ENCODE measurements at regions not wholly inside any gene's neighbourhood (a gene's known extent, or its start where the extent isn't known, plus 50 kb on each side); places are given as distances from the start of the nearest gene placed in this dataset.

- no peak for DNase-seq (ENCODE audit: low spot score)
Measured at GRCh38 chr1:219316066-219316465, 142.4 kb downstream of the LYPLAL1 start.

- no peak for DNase-seq (ENCODE audit: low spot score)
Measured at GRCh38 chr1:219313961-219314360, 140.3 kb downstream of the LYPLAL1 start.

DNA sequence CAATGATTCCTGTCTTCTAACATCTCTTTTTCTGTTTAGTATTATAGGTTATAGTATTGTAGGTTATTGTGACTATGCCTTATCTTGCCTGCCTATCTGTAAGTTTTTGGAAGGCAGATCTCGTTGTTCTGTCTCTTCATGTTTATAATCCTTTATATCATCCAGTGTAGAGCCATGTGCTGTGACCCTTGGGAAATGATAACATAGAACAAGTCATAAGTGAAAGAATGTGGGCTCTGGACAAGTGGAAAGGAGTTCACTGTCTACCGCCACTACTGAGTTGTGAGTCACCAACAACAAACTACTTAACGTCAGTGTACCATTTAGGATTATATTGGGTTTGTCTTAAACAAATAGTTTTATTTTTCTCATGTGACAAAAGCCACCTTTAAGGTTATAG, 139.3 kb downstream of the LYPLAL1 start:
- DNase-seq (ENCODE audit: low spot score), result no peak

- peak; percentile 14 for DNase-seq (ENCODE audit: low spot score)
Measured at GRCh38 chr1:219310181-219310728, 136.6 kb downstream of the LYPLAL1 start.

DNA sequence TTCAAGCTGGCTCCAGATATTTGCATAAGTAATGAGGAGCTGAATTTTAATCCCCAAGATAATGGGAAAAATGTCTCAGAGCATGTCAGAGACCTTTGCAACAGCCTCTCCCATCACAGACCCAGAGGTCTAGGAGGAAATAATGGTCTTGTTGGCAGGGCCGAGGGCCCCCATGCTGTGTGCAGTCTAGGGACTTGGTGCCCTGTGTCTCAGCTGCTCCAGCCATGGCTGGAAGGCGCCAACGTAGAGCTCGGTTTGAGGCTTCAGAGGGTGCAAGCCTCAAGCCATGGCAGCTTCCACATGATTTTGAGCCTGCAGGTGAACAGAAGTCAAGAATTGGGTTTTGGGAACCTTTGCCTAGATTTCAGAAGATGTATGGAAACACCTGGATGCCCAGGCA, 134.7 kb downstream of the LYPLAL1 start:
- DNase-seq (ENCODE audit: low spot score), result no peak

DNA sequence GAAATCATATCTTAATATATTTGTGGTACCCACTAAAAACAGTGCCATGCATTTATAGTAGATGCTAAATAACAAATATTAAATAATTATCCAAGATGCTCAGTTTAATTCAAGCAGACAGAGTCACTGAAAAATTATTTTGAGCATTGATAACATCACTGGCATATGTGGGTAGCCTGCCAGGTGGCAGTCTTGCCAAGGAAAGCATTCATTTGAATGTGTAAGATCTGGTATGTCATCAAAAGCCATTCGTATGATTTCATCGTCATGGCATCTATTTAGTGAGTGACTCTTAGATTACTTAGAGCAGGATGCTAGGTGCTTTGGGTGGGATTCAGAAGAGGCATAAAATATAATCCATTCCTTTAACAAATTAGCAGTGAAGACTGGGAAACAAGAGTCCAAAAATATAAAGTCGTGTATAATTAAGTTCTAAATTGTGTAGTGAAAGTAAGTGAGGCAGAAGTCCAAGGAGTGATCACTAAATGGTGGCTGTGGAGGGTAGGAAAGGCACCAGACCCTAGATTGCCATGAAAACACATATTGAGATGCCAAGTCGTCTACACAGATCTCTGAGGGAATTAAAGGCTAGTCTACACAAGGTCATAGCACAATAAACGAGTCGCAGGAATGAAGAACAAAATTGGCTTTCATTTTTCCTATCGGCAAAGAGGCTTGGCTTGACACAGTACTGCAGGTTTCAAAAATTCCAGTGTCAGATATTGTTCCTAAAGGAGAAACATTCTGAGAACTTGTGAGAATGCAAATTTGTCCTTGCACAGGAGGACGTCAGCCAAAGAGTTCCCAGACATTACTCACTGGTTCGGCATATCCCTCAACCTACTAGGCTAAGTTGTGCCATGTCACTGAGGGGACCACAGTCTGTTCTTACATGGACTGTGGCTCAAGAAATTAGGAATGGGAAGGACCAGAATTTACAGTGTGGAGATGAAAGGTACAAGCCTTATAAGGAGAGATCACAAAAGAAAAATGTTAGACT, 130.8 kb downstream of the LYPLAL1 start:
- no peak for DNase-seq (ENCODE audit: low spot score)

DNA sequence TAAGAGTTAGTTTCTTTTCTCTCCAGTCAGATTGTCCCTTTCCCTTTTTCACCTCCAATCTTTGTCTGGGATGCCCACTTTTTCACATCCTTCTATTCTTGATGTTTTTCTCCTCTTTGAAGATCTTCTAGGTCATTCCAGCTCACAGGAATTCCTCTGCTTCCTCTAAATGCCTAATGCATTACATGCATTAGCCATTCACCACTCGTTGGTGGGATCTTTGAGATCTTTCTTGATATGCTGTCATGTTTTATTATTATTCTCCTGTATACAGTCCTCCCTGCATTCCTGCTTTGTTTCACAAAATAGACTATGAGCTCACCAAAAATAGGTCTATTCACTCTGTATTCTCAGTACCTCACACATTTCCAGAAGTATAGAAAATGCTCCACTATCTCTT, 129.0 kb downstream of the LYPLAL1 start:
- DNase-seq (ENCODE audit: low spot score), result no peak

GRCh38 chr1:219299420-219299819, 125.7 kb downstream of the LYPLAL1 start:
- no peak for DNase-seq (ENCODE audit: low spot score)

DNA sequence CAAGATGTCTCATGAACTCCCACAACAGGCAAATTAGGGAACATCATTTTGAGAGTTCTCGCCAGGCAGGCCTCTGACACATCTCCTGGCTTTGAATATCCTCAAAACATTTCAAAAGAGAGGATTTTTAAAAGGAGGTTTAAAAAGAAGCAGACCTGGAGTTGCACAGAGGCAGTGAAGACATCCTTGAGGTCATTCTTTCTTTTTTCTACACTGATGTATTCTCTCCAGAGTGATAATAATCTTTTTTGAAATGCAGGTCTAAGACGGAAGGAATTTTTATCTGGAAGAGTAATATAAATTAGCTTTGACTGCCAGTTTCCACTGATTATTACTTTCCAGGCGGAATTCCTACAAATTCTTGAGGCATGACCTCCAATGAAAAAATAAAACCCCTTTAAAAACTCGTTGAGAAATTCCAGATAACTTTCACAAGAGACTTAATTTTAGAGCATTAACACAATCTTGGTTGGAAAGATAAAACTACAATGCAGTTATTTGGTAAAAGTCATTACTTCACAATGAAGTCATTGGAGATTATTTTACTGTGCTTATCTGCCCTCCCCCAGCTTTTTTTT, 125.0 kb downstream of the LYPLAL1 start:
- no peak for DNase-seq (ENCODE audit: low spot score)

- DNase-seq (ENCODE audit: low spot score), result no peak
Measured at GRCh38 chr1:219296430-219297355, 123.0 kb downstream of the LYPLAL1 start.

- no peak for DNase-seq (ENCODE audit: low spot score)
Measured at GRCh38 chr1:219294251-219294650, 120.6 kb downstream of the LYPLAL1 start.

- DNase-seq (ENCODE audit: low spot score), result no peak
Measured at GRCh38 chr1:219293410-219293809, 119.7 kb downstream of the LYPLAL1 start.

GRCh38 chr1:219292999-219293398, 119.3 kb downstream of the LYPLAL1 start:
- DNase-seq (ENCODE audit: low spot score), result no peak

DNA sequence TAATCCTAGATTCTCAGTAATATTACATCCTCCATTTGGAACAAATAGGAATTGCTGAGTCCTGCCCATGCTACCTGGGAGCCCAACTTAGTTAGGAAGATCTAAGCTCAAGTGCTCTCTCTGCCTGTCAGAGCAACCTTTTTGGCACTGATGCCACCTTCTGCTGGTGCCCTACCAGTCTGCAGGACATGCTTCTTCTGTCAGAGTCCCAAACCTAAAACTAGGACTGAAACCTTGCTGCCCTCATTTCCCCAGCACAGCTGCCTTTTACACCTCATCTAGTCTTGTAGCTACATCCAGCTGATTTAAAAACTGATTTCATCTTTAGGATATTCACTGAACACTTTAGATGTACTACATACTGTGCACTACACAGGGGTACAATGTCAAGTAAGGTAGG, 118.7 kb downstream of the LYPLAL1 start:
- no peak for DNase-seq (ENCODE audit: low spot score)

GRCh38 chr1:219289171-219289570, 115.5 kb downstream of the LYPLAL1 start:
- DNase-seq (ENCODE audit: low spot score), result no peak

DNA sequence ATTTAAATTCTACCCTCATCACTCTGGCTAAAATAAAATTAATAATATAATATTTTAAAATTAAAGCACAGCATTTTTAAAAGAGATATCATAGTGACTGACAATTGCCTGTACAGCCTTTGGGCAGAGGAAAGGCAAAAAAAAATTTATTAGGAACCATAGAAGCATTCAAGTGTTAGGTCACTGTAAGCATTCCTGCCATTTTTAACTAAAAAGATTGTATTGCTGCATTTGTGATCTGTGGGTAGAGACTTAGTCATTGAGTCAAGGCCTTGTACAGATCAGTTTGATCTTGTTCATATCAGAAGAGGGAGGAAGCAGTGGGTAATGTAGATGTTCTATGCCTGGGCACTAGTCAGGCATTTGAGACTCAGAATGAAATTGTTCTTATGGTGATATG, 109.9 kb downstream of the LYPLAL1 start:
- DNase-seq (ENCODE audit: low spot score), result no peak

DNA sequence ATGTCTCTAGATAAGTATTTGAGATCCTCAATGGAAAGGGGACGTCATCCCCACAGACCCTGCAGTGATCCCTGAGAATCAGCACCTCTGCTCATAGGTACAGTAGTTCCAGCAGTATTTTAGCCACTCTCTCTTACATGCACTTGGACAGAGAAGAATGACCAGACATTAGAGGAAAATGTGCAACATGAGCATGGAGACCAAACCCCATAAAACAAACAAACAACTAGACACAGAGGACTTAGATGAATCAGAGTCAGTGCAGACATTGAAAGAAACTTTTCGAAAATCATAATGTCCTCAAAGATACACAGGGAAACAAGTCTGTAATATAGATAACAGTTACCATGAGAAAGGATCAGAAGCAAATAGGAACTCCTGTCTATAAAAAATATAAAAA, 108.2 kb downstream of the LYPLAL1 start:
- DNase-seq (ENCODE audit: low spot score), result no peak

GRCh38 chr1:219279017-219279770, 105.5 kb downstream of the LYPLAL1 start:
- DNase-seq (ENCODE audit: low spot score), result no peak

- DNase-seq (ENCODE audit: low spot score), result no peak
Measured at GRCh38 chr1:219278288-219278687, 104.6 kb downstream of the LYPLAL1 start.

DNA sequence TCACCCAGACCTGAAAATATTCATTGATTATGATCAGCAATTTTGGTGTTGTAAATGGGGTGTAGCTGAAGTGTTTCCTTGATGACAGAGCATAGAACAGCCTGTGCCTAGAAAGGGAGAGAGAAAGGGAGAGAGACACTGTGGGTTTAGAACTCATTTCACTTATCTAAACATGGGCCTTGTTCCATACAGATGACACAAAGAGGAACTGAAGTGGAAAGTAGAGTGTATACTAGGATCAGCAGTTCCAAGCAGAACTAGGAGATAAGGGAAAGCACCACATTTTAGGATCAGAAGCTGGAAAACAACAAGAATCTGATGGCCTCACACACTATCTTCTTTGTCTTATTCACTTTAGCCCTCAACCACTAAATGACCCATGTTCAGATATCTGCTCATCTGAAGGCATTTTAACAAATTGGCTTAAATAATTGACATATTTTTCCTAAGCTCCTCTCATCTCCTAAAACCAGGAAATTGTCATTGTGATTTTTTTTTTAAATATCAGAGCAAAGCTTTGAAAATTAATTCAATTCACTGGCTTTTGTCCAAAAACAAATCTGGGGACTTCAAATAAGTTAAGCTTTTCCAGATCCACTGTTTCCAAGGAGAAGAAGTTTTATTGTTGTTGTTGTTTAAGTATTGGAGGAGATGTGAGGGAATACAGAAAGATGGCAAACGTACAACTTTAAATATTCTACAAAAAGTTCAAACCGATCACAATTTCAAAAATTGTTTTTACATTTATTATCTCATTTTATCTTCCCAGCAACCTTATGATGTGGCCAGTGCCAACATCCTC, 103.8 kb downstream of the LYPLAL1 start:
- no peak for DNase-seq (ENCODE audit: low spot score)

All from iPS-NIHi11 (cell line).